ENCODE measurements at regions not wholly inside any gene's neighbourhood (a gene's known extent, or its start where the extent isn't known, plus 50 kb on each side); places are given as distances from the start of the nearest gene placed in this dataset.

GRCh38 chr20:53750827-53751619, 157.4 kb upstream of the ZNF217 start:
- no peak for TF ChIP-seq TAF1 (conservative IDR thresholded peaks at IDR 0.05)
- no peak for TF ChIP-seq CTCF (IDR thresholded peaks at IDR 0.05; ENCODE audit: low read depth, low read length, missing input control)
- no peak for TF ChIP-seq GABPA (IDR thresholded peaks at IDR 0.05 in 1 of 2, conservative IDR thresholded peaks at IDR 0.05 in 1 of 2)
- TF ChIP-seq MAX (IDR thresholded peaks at IDR 0.05): no peak

All from liver (tissue), 3 donors.